RKO (cell line): ENCODE measurements at regions not wholly inside any gene's neighbourhood (a gene's known extent, or its start where the extent isn't known, plus 50 kb on each side); places are given as distances from the start of the nearest gene placed in this dataset.
"Not testable (repeated sequence)": the region's sequence is repeated elsewhere in the genome, so short reads cannot be mapped to it uniquely, and the experiment has no call there.

Experiments used
- DNase-seq: peaks from one replicate; pipeline ENCODE4 v3.0.0-alpha.2; 2016; ENCODE audit warnings: low spot score

DNA sequence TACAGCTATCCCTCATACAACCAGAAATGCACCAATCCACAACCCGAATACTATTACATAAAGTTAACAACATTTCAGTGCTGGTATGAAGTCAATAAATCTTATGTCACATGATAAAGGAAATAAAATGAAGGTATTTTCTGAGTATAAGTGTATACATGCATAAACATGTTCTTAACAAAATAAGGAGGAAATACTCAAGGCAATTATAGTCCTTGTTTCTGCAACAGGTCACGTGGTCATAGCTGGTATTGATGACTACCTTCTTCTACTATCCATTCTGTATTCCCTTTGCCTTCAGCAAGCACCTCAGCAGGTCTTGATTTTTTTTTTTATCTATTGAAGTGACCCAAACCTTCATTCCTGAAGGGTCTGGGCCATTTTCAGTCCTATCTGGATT is 675.6 kb downstream of the RPL10L start:
- DNase-seq, result no peak

- no peak for DNase-seq
These were observed 679.2 kb downstream of the RPL10L start for GRCh38 chr14:45972416-45972815.

DNA sequence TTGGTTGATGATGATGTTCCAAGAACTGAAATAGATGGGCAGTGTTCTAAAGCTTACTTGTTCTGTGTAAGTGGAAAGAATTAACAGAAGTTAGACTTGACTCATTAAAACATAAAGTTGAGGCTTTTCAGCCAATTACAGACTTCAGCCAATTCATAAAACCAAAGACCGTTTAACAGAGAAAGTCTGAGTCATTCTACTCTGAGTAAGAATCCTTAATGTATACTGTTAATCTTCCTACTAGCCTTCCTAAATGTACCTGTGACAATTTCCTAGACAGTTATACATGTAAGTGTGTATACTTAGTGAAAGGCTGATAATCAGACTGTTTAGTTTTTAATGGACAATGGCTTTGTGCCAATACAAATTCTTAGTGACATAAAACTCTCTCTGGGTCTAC is 681.0 kb downstream of the RPL10L start:
- DNase-seq, result no peak

- DNase-seq, result no peak
These were observed 683.5 kb downstream of the RPL10L start for GRCh38 chr14:45968037-45968436.

GRCh38 chr14:45949479-45949878 is 696.5 kb upstream of the MIS18BP1 start:
- DNase-seq, result no peak

DNA sequence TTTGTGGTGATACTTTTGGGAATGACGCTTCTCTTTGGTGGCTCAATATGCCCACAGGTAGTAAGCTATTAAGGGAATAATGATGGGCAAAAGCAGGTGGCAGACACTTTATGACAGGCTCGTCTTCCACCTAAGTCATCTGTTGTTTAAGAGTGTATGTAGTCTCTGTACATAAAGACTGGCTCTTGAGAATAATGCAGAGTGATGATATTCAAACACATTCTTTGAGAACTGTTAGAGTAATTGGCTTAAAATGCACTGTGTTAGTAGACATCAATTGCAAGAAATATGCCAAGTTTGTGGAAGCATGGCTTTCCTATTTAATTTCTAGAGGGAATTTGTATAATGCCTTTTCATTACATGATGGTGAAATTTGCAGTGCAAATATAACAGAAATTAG is 694.8 kb upstream of the MIS18BP1 start:
- no peak for DNase-seq

GRCh38 chr14:45946251-45946650 is 693.2 kb upstream of the MIS18BP1 start:
- DNase-seq, result no peak

DNA sequence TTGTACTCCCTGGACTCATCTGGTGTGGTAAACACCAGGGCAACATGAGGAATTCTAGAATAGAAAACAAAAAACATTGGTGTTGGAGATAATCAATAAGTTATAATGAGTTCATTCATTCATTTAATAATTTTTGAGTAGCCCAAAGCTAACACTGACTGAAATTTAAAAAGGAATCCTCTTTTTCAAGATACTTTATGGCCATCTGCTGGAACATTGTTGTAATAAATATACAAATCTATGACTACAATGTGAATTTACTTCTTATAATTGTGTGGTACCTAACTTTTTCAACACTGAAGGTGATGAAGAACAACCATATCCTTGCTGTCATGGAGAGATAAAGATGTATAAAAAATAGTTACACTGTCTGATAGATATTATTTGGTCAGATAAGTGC is 687.3 kb upstream of the MIS18BP1 start:
- DNase-seq, result peak; percentile 4

GRCh38 chr14:45939572-45939971 is 686.6 kb upstream of the MIS18BP1 start:
- no peak for DNase-seq

DNA sequence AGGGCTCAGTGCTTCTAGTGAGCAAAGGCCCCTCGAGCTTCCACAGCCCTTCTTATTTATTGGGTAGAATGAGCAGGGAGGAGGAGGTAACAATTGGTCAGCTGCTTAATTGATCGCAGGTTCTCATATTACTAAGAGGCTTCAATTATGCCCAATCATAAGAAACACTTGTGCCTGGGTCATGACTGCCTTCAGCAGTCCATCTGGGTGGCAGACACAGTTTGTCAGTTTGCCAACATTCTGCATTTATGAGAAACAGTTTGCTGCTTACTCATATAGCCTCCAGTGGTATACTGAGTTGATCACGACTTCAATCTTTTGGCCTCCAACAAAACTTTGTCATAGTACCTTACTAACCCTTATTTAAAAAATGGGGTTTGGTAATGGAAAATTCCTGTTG is 667.0 kb upstream of the MIS18BP1 start:
- DNase-seq, result not testable (repeated sequence)

DNA sequence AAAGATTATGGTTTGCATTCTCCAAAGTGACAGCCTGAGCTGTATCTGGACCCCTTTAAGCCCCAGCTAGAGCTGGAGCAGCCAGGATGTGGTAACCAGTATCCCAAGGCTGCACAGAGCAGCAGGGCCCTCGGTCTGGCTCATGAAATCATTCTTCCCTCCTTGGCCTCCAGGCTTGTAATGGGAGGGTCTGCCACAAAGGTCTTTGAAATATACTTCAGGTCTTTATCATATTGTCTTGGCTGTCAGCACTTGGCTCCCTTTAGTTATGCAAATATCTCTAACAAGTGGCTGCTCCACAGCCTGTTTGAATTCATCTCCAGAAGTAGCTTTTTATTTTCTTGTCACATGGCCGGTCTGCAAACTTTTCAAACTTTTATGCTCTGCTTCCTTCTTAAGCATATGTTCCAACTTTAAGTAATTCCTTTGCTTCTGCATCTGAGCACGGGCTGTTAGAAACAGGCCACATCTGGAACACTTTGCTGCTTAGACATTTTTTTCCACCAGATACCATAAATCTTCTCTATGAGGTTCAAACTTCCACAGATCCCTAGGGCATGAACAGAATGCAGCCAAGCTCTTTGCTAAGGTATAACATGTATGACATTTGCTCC is 663.4 kb upstream of the MIS18BP1 start:
- DNase-seq, result no peak

DNA sequence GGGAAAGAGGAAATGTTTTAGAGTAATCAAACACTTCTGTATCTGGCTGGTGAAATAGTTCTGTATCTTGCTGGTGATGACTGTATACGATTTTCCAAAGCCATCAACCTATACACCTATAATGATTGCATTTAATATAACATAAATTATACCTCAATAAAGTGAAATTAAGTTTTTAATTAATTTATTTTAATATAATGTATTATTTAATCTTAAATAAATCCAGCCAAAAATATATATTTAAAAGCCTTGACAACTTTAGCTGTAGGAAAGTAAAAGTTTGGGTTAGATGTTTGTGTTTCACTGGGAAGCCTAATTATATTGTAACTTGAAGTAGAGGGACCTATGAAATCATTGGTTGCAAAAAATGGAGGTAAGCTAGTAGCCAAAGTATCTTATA is 654.8 kb upstream of the MIS18BP1 start:
- DNase-seq, result no peak

DNA sequence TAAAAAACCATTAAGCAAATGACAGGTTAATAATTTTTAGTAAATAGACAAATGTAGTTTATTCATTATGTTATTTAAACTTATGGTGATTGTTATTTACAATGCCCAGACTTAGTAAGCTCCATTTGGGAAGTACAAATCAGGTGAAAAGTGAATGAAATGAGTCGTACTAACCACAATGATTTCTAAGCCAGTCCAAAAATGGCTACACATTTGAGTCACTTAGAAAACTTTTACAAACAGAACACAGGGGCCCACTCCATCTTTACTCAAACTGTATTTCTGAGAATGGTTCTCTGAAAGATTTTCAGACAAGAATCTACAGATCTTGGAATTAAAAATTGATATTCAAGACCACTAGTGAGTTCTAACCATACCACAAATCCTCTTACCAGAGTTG is 653.3 kb upstream of the MIS18BP1 start:
- DNase-seq, result no peak

GRCh38 chr14:45905672-45906071 is 652.7 kb upstream of the MIS18BP1 start:
- no peak for DNase-seq

DNA sequence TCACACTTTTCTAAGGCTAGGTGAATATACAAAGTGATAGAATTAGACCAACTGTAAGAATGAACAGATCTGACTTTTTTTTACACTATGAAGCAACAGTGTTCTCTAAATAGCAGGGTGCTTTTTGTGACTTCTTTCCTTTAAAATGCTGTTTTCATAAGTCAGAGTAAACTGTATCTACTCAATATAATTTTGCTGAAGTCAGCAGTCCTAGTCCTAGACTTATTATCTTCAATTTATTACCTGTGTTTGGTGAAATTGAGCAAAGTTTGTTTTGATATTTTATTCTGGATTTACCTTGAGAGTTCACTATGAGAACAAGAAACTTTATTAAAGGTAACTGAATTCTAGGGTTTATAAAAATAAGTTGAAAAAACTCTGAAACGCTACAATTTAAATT is 651.3 kb upstream of the MIS18BP1 start:
- no peak for DNase-seq

- no peak for DNase-seq
These were observed 649.2 kb upstream of the MIS18BP1 start for GRCh38 chr14:45902241-45902640.

GRCh38 chr14:45897439-45897838 is 644.4 kb upstream of the MIS18BP1 start:
- no peak for DNase-seq

DNA sequence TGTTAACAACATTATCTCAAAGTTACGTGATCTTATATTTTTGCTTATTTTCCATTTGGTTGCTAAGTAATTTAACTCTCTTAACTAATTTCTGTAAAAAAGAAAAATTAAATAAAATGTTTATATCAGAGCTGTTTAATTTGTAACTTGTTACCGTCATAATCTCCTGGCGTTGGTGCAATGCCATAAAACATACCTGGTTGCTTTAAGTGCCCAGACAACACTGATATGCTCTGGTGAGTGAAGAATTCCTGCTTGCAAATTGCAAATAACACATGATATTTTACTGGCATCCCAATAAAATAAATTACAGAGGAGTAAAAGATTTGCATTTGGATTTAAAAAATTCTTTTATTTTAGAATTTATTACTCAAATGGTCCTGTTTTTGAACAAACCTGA is 640.1 kb upstream of the MIS18BP1 start:
- no peak for DNase-seq

DNA sequence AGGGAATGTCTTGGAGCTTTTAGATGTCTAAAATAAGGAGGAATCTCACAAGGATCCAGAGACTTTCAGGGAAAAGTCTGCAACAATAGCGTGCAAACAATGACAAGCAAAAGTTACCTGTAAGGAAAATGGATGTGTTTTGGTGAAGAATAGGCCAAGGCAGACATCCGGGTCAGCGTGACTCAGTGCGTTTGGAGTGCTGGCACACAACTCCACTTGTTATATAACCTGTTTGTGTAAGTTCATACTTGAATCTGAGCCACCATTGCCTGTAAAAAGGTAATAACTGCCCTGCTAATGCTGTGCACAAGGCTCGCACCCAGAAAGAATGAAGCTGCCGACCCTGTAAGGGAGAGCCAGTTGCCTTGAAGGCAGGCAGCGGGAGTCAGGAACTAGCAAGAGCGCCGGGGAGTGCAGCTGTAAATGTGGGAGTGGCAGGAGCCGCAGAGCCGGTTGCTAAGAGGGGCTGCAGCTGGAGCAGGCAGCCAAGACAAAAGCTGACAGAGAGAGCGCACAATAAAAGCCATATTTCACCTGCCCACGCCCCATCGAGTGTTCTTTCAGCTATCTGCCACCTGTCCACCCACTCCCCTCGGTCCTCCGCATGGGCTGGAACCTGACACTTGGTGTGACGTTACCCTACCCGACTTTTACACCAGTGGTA is 638.5 kb upstream of the MIS18BP1 start:
- DNase-seq, result no peak

DNA sequence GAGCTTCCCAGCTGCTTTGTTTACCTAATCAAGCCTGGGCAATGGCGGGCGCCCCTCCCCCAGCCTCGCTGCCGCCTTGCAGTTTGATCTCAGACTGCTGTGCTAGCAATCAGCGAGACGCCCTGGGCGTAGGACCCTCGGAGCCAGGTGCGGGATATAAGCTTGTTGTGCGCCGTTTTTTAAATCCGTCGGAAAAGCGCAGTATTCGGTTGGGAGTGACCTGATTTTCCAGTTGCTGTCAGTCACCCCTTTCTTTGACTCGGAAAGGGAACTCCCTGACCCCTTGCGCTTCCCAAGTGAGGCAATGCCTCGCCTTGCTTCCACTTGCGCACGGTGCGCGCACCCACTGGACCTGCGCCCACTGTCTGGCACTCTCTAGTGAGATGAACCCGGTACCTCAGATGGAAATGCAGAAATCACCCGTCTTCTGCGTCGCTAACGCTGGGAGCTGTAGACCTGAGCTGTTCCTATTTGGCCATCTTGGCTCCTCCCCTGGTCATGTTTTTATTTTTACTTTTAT is 635.8 kb upstream of the MIS18BP1 start:
- DNase-seq, result not testable (repeated sequence)

- DNase-seq, result no peak
These were observed 625.0 kb upstream of the MIS18BP1 start for GRCh38 chr14:45877981-45878380.

DNA sequence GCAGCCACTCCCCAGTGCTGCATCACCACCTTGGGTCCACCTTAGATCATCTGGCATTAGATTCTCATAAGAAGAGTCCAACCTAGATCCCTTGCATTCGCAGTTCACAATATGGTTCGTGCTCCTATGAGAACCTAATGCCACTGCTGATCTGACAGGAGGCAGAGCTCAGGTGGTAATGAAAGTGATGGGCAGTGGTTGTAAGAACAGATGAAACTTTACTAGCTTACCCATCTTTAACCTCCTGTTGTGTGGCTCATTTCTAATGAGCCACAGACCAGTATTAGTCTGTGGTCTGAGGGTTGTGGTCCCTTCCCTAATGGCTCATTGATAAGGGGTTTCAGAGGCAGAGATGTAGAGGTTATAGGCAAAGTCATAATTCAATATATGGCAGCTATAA is 615.9 kb upstream of the MIS18BP1 start:
- no peak for DNase-seq

DNA sequence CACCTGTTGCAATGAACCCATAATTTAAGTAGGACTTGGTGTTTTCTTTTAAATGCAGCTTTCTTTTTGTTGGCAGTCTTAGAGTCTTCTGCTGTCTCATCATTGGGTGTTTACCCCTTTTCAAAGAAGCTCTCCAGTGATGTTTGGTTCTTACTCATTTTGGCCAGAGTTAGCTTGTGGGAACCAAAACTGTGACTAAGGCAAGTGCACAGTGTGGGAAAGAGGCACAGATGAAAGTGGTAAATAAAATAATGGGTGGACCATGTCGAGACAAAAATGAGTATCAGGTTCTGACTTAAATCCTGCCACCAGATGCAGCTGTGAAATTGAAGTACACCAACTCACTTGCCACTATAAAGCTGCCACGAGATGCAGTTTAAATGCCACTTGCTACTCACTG is 615.4 kb upstream of the MIS18BP1 start:
- DNase-seq, result no peak
